ENCODE measurements at regions not wholly inside any gene's neighbourhood (a gene's known extent, or its start where the extent isn't known, plus 50 kb on each side); places are given as distances from the start of the nearest gene placed in this dataset.

GRCh38 chr4:96395747-96396146 lies 555.9 kb downstream of the PDHA2 start:
- no peaks in the 10 kb centered on the region for H3K36me3 ChIP-seq (replicated peaks in 1 of 2; ENCODE audit: control insufficient read depth in 2 of 2, insufficient read depth in 2 of 2, low read length in 2 of 2)
- no peak overlapping the region for H2BK15ac ChIP-seq (ENCODE audit: low read length)

GRCh38 chr4:96406742-96407141 lies 566.8 kb downstream of the PDHA2 start:
- no peaks in the 10 kb centered on the region for H3K27me3 ChIP-seq (ENCODE audit: control insufficient read depth in 3 of 3, insufficient read depth in 3 of 3, low read depth in 1 of 3, low read length in 3 of 3)
- no peak overlapping the region for H2BK5ac ChIP-seq (ENCODE audit: low read length)
- no peak overlapping the region for H3K4ac ChIP-seq (ENCODE audit: low read length)
- H3K9me3 ChIP-seq (replicated peaks in 1 of 2; ENCODE audit: control insufficient read depth in 2 of 2, insufficient read depth in 1 of 2, low read depth in 1 of 2, low read length in 2 of 2), result no peaks in the 10 kb centered on the region
- H2AFZ ChIP-seq (ENCODE audit: low read length), result peak overlapping the region; percentile 66
- H3K18ac ChIP-seq (ENCODE audit: low read length), result no peak overlapping the region
- H3K27ac ChIP-seq (replicated peaks; ENCODE audit: low read length), result no peak overlapping the region
- no peak overlapping the region for H4K91ac ChIP-seq (ENCODE audit: low read depth, low read length, poor library complexity)
- H3K4me1 ChIP-seq (ENCODE audit: control insufficient read depth in 2 of 2, insufficient read depth in 1 of 2, low read depth in 1 of 2, low read length in 2 of 2), result peaks cover 4 to 11% of the 10 kb centered on the region in 2 donors
- H3K9ac ChIP-seq (ENCODE audit: low read depth, low read length, poor library complexity), result no peak overlapping the region
- no peaks in the 10 kb centered on the region for H3K36me3 ChIP-seq (replicated peaks in 1 of 2; ENCODE audit: control insufficient read depth in 2 of 2, insufficient read depth in 2 of 2, low read length in 2 of 2)
- no CpG with 5 or more reads among the region's 3 CpGs for WGBS, 2 donors (ENCODE audit: extremely low coverage in 2 of 2, insufficient read length in 2 of 2, insufficient replicate concordance in 1 of 2)
- H2BK12ac ChIP-seq (ENCODE audit: low read length), result no peak overlapping the region
- H2BK15ac ChIP-seq (ENCODE audit: low read length), result no peak overlapping the region
- no peak overlapping the region for H2BK120ac ChIP-seq (ENCODE audit: low read depth, low read length)
- no peak overlapping the region for H4K8ac ChIP-seq (ENCODE audit: low read depth, low read length)
- peak overlapping the region in 1 of 2 donors; percentile 27 for H3K4me3 ChIP-seq (ENCODE audit: low read length in 2 of 2)
- no peaks in the 10 kb centered on the region for H3K79me1 ChIP-seq (ENCODE audit: low read depth, low read length)
- no peak overlapping the region for H3K4me2 ChIP-seq (ENCODE audit: insufficient read depth, low read length, poor library complexity, severe bottlenecking)
- H3K23ac ChIP-seq (ENCODE audit: low read depth, low read length, poor library complexity), result no peak overlapping the region
- DNase-seq (ENCODE audit: low spot score), result no peak
- no peak overlapping the region for H2AK5ac ChIP-seq (ENCODE audit: low read depth, low read length)
- no peak overlapping the region for H3K14ac ChIP-seq (ENCODE audit: low read length)

More at GRCh38 chr4:96395747-96396146, 555.9 kb downstream of the PDHA2 start:
- H3K23ac ChIP-seq (ENCODE audit: low read depth, low read length, poor library complexity), result no peak overlapping the region
- H3K79me1 ChIP-seq (ENCODE audit: low read depth, low read length), result no peaks in the 10 kb centered on the region
- no peaks in the 10 kb centered on the region for H3K9me3 ChIP-seq (replicated peaks in 1 of 2; ENCODE audit: control insufficient read depth in 2 of 2, insufficient read depth in 1 of 2, low read depth in 1 of 2, low read length in 2 of 2)
- no peak overlapping the region for H3K4me3 ChIP-seq (ENCODE audit: low read length in 2 of 2)
- H2AK5ac ChIP-seq (ENCODE audit: low read depth, low read length), result no peak overlapping the region
- H2BK5ac ChIP-seq (ENCODE audit: low read length), result no peak overlapping the region
- H3K4me2 ChIP-seq (ENCODE audit: insufficient read depth, low read length, poor library complexity, severe bottlenecking), result no peak overlapping the region
- no peak overlapping the region for H4K91ac ChIP-seq (ENCODE audit: low read depth, low read length, poor library complexity)
- DNase-seq (ENCODE audit: low spot score), result no peak
- no peak overlapping the region for H3K18ac ChIP-seq (ENCODE audit: low read length)
- H2AFZ ChIP-seq (ENCODE audit: low read length), result no peak overlapping the region
- no peak overlapping the region for H2BK120ac ChIP-seq (ENCODE audit: low read depth, low read length)
- H3K4me1 ChIP-seq (ENCODE audit: control insufficient read depth in 2 of 2, insufficient read depth in 1 of 2, low read depth in 1 of 2, low read length in 2 of 2), result no peaks in the 10 kb centered on the region
- no peak overlapping the region for H3K9ac ChIP-seq (ENCODE audit: low read depth, low read length, poor library complexity)
- H3K27ac ChIP-seq (replicated peaks; ENCODE audit: low read length), result no peak overlapping the region
- H3K4ac ChIP-seq (ENCODE audit: low read length), result no peak overlapping the region
- no peak overlapping the region for H2BK12ac ChIP-seq (ENCODE audit: low read length)
- no peak overlapping the region for H4K8ac ChIP-seq (ENCODE audit: low read depth, low read length)
- no peak overlapping the region for H3K14ac ChIP-seq (ENCODE audit: low read length)
- H3K27me3 ChIP-seq (ENCODE audit: control insufficient read depth in 3 of 3, insufficient read depth in 3 of 3, low read depth in 1 of 3, low read length in 3 of 3), result no peaks in the 10 kb centered on the region

GRCh38 chr4:96407225-96407624 lies 567.3 kb downstream of the PDHA2 start:
- Histone ChIP-seq H2AFZ (ENCODE audit: low read length) (peak overlapping the region; percentile 66), H3K4ac (ENCODE audit: low read length) (no peak overlapping the region), H4K8ac (ENCODE audit: low read depth, low read length) (no peak overlapping the region), H3K9me3 (replicated peaks in 1 of 2; ENCODE audit: control insufficient read depth in 2 of 2, insufficient read depth in 1 of 2, low read depth in 1 of 2, low read length in 2 of 2) (no peaks in the 10 kb centered on the region), H2BK5ac (ENCODE audit: low read length) (no peak overlapping the region), H3K14ac (ENCODE audit: low read length) (no peak overlapping the region), H3K27ac (replicated peaks; ENCODE audit: low read length) (no peak overlapping the region), H2BK12ac (ENCODE audit: low read length) (no peak overlapping the region), H3K23ac (ENCODE audit: low read depth, low read length, poor library complexity) (no peak overlapping the region), H3K4me3 (ENCODE audit: low read length in 2 of 2) (peak overlapping the region in 1 of 2 donors; percentile 27), H2BK15ac (ENCODE audit: low read length) (no peak overlapping the region), H2BK120ac (ENCODE audit: low read depth, low read length) (no peak overlapping the region), H3K36me3 (replicated peaks in 1 of 2; ENCODE audit: control insufficient read depth in 2 of 2, insufficient read depth in 2 of 2, low read length in 2 of 2) (no peaks in the 10 kb centered on the region), H3K79me1 (ENCODE audit: low read depth, low read length) (no peaks in the 10 kb centered on the region), H3K9ac (ENCODE audit: low read depth, low read length, poor library complexity) (no peak overlapping the region), H3K4me1 (ENCODE audit: control insufficient read depth in 2 of 2, insufficient read depth in 1 of 2, low read depth in 1 of 2, low read length in 2 of 2) (peaks cover 4 to 11% of the 10 kb centered on the region in 2 donors), H3K4me2 (ENCODE audit: insufficient read depth, low read length, poor library complexity, severe bottlenecking) (no peak overlapping the region), H3K18ac (ENCODE audit: low read length) (no peak overlapping the region), H2AK5ac (ENCODE audit: low read depth, low read length) (no peak overlapping the region), H4K91ac (ENCODE audit: low read depth, low read length, poor library complexity) (no peak overlapping the region), H3K27me3 (ENCODE audit: control insufficient read depth in 3 of 3, insufficient read depth in 3 of 3, low read depth in 1 of 3, low read length in 3 of 3) (no peaks in the 10 kb centered on the region)
- no peak for DNase-seq (ENCODE audit: low spot score)
- no CpG with 5 or more reads among the region's 4 CpGs for WGBS, 2 donors (ENCODE audit: extremely low coverage in 2 of 2, insufficient read length in 2 of 2, insufficient replicate concordance in 1 of 2)

- H3K27me3 ChIP-seq (ENCODE audit: control insufficient read depth in 3 of 3, insufficient read depth in 3 of 3, low read depth in 1 of 3, low read length in 3 of 3), result no peaks in the 10 kb centered on the region
- H2BK12ac ChIP-seq (ENCODE audit: low read length), result no peak overlapping the region
- H3K4me1 ChIP-seq (ENCODE audit: control insufficient read depth in 2 of 2, insufficient read depth in 1 of 2, low read depth in 1 of 2, low read length in 2 of 2), result peaks cover 4 to 11% of the 10 kb centered on the region in 2 donors
- H3K27ac ChIP-seq (replicated peaks; ENCODE audit: low read length), result peak overlapping the region; percentile 9
- H2AK5ac ChIP-seq (ENCODE audit: low read depth, low read length), result no peak overlapping the region
- peak overlapping the region in 1 of 2 donors; percentile 27 for H3K4me3 ChIP-seq (ENCODE audit: low read length in 2 of 2)
- no peak for DNase-seq (ENCODE audit: low spot score)
- no peak overlapping the region for H2BK120ac ChIP-seq (ENCODE audit: low read depth, low read length)
- no peak overlapping the region for H3K9ac ChIP-seq (ENCODE audit: low read depth, low read length, poor library complexity)
- H3K9me3 ChIP-seq (replicated peaks in 1 of 2; ENCODE audit: control insufficient read depth in 2 of 2, insufficient read depth in 1 of 2, low read depth in 1 of 2, low read length in 2 of 2), result no peaks in the 10 kb centered on the region
- peak overlapping the region; percentile 66 for H2AFZ ChIP-seq (ENCODE audit: low read length)
- H3K14ac ChIP-seq (ENCODE audit: low read length), result no peak overlapping the region
- no peaks in the 10 kb centered on the region for H3K36me3 ChIP-seq (replicated peaks in 1 of 2; ENCODE audit: control insufficient read depth in 2 of 2, insufficient read depth in 2 of 2, low read length in 2 of 2)
- H2BK15ac ChIP-seq (ENCODE audit: low read length), result no peak overlapping the region
- no peaks in the 10 kb centered on the region for H3K79me1 ChIP-seq (ENCODE audit: low read depth, low read length)
- no peak overlapping the region for H3K23ac ChIP-seq (ENCODE audit: low read depth, low read length, poor library complexity)
- no CpG with 5 or more reads among the region's 5 CpGs for WGBS, 2 donors (ENCODE audit: extremely low coverage in 2 of 2, insufficient read length in 2 of 2, insufficient replicate concordance in 1 of 2)
- H3K4ac ChIP-seq (ENCODE audit: low read length), result no peak overlapping the region
- H4K8ac ChIP-seq (ENCODE audit: low read depth, low read length), result no peak overlapping the region
- H2BK5ac ChIP-seq (ENCODE audit: low read length), result no peak overlapping the region
- peak overlapping the region; percentile 65 for H4K91ac ChIP-seq (ENCODE audit: low read depth, low read length, poor library complexity)
- H3K4me2 ChIP-seq (ENCODE audit: insufficient read depth, low read length, poor library complexity, severe bottlenecking), result no peak overlapping the region
- H3K18ac ChIP-seq (ENCODE audit: low read length), result no peak overlapping the region
Observed at GRCh38 chr4:96407738-96408463, 568.0 kb downstream of the PDHA2 start.
